Right renal pelvis (tissue), 4 donors: ENCODE measurements at regions not wholly inside any gene's neighbourhood (a gene's known extent, or its start where the extent isn't known, plus 50 kb on each side); places are given as distances from the start of the nearest gene placed in this dataset.
"Not testable (repeated sequence)": the region's sequence is repeated elsewhere in the genome, so short reads cannot be mapped to it uniquely, and the experiment has no call there.

ENCODE experiments used
- DNase-seq, 4 donors: peaks; one replicate each; pipeline ENCODE4 v3.0.0-alpha.2; 2013; ENCODE audit warnings: low read depth in 4 of 4, low spot score in 3 of 4, missing footprints in 1 of 4

GRCh38 chr1:224791362-224791941, 138.0 kb upstream of the DNAH14 start:
- no peak for DNase-seq

- DNase-seq: no peak
Observed at GRCh38 chr1:224795591-224795990, 133.9 kb upstream of the DNAH14 start.

- DNase-seq: no peak
Observed at GRCh38 chr1:224799083-224799482, 130.4 kb upstream of the DNAH14 start.

- no peak for DNase-seq
Observed at GRCh38 chr1:224800486-224801119, 128.9 kb upstream of the DNAH14 start.

- DNase-seq: no peak
Observed at GRCh38 chr1:224801844-224802490, 127.5 kb upstream of the DNAH14 start.

GRCh38 chr1:224802617-224803016, 126.9 kb upstream of the DNAH14 start:
- DNase-seq: no peak

GRCh38 chr1:224804220-224804619, 125.3 kb upstream of the DNAH14 start:
- DNase-seq: no peak

GRCh38 chr1:224805889-224806288, 123.6 kb upstream of the DNAH14 start:
- no peak for DNase-seq

- DNase-seq: no peak
Observed at GRCh38 chr1:224809137-224809536, 120.3 kb upstream of the DNAH14 start.

- no peak for DNase-seq
Observed at GRCh38 chr1:224809613-224810012, 119.9 kb upstream of the DNAH14 start.

GRCh38 chr1:224811564-224811963, 117.9 kb upstream of the DNAH14 start:
- peak in 1 of 4 donors; percentile 8 for DNase-seq

GRCh38 chr1:224815647-224816046, 113.8 kb upstream of the DNAH14 start:
- no peak for DNase-seq

GRCh38 chr1:224816062-224816461, 113.4 kb upstream of the DNAH14 start:
- no peak for DNase-seq

GRCh38 chr1:224817382-224817781, 112.1 kb upstream of the DNAH14 start:
- DNase-seq: no peak

GRCh38 chr1:224819861-224820260, 109.6 kb upstream of the DNAH14 start:
- DNase-seq: no peak

GRCh38 chr1:224820341-224820740, 109.1 kb upstream of the DNAH14 start:
- no peak for DNase-seq

GRCh38 chr1:224821751-224822150, 107.7 kb upstream of the DNAH14 start:
- DNase-seq: not testable (repeated sequence)

GRCh38 chr1:224825525-224826000, 103.9 kb upstream of the DNAH14 start:
- no peak for DNase-seq

- no peak for DNase-seq
Observed at GRCh38 chr1:224828691-224829090, 100.8 kb upstream of the DNAH14 start.

- DNase-seq: no peak
Observed at GRCh38 chr1:224831501-224831900, 98.0 kb upstream of the DNAH14 start.

- not testable (repeated sequence) for DNase-seq
Observed at GRCh38 chr1:224839648-224840300, 89.7 kb upstream of the DNAH14 start.
